Stimulated activated CD8-positive, alpha-beta memory T cell treated with anti-CD3 and anti-CD28 coated beads, Interleukin-12 subunit alpha, Interleukin-12 subunit beta, amount 100 ng/mL, for 1 hour (primary cell): ENCODE measurements at regions not wholly inside any gene's neighbourhood (a gene's known extent, or its start where the extent isn't known, plus 50 kb on each side); places are given as distances from the start of the nearest gene placed in this dataset.
"Not testable (repeated sequence)": the region's sequence is repeated elsewhere in the genome, so short reads cannot be mapped to it uniquely, and the experiment has no call there.

Experiments used
- DNase-seq: peaks from one replicate; pipeline ENCODE4 v3.0.0-alpha.2; 2020; ENCODE audit warnings: low read depth

DNA sequence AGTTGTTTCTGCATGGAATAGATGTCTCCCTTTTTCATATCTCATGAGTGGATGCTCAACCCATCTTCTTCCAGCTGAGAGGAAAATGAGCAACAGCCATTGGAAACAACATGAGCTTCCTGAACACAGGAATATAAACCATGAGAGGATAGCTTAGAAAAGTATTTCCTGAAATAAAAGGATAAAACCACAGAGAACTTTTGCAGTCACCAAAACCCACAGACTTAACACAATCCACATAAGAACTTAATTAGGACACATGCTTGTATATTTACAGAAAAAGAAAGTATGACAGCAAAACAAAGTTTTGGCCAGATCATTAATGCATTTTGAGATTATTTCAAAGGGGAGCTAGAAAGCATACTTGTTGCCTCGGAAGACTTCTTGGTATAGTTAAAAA, 180.5 kb upstream of the RASGRP1 start:
- DNase-seq: no peak

DNA sequence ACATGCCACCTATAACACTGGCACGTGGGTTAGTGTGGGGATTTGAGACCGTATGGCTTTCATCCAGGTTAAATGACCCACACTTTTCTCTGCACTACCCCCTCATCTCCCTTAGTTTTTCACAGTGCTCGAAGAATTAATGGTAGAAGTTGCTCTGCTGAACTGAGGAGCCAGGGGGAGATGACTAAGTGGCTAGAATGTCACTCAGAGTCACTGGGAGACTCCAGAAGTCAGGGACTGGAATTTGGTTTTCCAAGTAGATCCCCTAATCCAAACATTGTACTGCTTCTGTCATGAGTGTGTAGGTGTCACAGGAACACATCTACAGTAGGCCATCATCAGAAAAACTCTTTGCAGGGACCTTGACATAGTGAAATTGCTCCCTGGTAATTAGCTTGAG, 181.0 kb upstream of the RASGRP1 start:
- DNase-seq: no peak

DNA sequence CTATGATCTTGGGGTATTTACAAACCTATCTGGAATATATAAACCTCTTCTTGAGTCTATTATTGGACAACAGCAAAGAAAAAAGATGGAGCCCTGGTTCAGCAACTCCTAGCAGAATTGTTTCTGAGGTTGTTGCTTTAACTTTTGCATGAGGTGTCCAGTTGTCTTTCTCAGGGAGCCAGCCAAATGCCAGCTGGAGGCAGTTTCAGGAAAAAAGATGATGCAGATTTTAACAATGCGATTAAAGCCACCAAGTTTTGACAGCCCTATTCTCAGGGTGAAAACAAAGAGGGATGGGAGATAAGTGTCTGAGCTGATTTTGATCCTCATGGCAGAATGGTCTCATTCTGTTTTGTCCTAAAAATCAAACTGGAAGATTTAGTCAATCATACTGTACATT, 181.6 kb upstream of the RASGRP1 start:
- no peak for DNase-seq

DNA sequence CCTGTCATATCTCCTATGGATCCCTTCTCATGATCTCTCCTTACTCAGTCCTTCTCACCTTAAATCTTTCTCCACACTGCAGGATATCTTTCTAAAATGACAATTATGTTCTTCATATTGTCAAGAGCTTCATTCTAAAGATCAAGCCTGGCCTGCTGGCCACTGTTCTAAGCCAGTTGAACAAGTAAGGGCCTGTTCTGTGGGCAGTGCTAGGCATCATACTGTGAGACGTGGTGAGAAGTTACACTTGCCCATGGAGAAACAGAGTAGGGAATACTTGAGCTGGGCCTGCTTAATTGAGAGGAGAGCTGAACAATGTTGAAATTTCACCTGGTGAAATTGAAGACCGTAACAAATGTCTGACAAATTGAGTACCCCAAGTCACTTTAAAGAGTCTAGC, 184.1 kb upstream of the RASGRP1 start:
- DNase-seq: no peak

DNA sequence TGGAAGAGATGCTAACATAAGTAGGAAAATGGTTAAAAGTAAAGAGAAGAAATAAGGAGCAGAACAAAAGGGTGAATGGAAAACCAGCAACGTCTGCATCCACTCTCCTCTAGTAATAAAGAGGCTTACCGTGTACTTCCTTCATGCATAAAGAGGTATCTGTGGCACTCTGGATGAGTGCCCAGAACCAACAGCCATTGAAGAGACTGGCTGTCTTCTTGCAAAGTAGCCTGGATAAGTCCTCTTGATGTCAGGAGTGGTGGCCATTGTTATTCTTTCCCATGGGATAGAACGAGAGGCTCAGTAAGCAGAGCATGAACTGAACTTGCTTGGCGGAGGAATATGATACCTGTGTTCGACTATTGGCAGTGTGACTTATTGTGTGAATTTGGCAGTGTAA, 186.2 kb upstream of the RASGRP1 start:
- no peak for DNase-seq

DNA sequence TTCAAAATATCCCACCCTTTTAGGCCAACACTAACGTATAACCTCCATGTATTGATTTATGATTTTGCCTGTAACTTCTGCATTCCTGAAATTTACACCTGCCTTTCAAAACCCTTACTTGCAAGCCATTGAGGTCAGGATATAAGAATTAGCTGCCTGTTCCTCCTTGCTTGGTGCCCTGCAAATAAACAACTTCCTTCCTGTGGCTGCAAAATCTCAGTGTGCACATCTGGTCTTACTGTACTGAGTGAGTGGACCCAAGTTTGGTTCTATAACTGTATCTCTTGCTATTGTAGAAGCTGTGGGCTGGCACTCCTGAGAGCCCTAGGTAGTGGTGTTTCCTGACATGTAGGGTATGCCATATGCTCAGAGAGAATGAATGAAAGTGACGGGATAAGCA, 191.1 kb upstream of the RASGRP1 start:
- DNase-seq: no peak

DNA sequence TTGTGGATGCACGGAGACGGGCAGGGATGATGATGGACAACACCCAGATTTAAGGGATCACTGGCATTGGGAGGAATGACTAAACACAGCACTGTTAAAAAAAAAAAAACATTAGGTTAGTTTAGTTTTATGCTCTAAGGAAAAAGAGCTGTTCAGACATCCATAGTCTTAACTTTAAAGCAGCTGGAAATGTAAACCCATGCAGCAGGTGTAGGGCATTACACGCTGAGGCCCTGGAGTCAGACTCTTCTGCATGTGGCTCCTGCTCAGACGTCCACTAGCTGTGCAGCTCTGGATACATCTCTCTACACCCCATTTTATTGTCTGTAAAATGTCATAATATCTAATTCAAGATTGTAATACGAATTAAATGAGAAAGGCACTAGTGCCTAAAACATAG, 191.8 kb upstream of the RASGRP1 start:
- DNase-seq: no peak

DNA sequence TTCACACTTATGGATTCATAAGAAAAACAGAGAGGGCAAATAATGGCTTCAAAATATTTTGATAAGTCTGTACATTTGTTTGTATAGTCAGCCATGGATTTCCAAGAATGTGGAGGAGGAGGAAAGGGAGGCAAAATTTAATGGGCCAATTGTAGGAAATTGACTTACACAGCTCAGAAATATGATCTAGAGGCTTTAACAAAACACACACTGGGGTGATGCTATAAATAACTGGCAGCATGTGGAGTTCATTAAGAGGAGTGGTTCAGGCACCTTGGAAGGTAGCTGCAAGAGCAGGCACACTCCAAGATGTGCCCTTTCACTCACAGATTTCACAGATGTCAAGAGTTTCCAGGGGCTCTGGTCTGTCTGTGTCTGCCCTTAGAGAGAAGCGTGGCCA, 193.4 kb upstream of the RASGRP1 start:
- DNase-seq: no peak

DNA sequence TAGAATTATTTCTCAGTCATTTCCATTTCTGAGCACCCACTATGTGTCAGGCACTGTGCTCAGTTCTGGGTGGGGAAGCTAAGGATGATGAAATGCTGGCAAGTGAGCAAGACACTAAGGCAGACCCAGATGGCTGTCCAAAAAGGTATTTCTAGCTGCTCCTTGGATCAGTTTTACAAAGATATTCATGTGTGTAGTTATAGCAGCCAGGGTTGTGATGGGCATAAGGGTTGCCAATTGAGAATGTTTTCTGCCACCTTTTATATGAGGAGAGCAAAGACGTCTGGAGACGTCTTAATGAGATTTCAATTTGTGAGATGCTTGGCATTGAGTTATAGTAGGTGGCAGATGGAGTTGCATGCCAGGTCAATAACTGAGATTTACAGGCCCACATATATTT, 197.1 kb upstream of the RASGRP1 start:
- no peak for DNase-seq

DNA sequence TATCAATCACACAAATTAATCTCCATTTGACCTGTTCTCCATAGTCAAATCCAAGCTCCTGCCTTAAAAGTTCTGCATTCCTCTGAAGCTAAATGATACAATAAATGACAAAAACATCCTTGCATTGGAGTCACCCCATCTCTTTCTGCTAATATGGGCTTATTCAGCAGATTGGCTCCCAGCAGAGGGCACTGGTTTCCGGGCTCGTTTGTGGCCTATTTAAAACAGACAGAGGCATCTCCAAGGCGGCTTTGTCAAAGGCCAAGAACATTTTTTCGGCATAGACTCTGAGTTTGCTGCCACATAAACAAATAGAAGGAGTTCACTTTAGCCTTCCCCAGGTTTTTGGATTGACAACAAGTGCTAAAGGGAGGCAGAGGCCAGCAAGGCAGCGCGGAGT, 204.4 kb upstream of the RASGRP1 start:
- DNase-seq: no peak

DNA sequence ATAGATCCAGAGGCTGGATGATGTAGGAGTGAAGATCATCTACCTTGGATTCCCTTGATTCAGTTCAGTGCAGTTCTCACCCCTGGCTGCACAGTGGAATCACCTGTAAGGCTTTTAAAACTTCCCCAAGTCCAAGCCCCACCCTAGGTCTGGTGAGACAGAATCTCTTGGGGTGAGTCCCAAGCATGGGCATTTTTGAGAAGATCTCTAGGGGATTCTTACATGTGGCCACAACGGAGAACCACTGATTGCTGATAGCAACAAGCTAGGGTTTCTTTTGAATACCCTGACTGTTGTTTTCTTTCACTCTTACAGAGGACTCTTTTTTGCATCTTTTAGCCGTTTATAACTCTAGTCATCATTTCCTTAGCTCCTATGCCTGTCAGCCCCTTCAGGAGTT, 204.9 kb upstream of the RASGRP1 start:
- DNase-seq: no peak

DNA sequence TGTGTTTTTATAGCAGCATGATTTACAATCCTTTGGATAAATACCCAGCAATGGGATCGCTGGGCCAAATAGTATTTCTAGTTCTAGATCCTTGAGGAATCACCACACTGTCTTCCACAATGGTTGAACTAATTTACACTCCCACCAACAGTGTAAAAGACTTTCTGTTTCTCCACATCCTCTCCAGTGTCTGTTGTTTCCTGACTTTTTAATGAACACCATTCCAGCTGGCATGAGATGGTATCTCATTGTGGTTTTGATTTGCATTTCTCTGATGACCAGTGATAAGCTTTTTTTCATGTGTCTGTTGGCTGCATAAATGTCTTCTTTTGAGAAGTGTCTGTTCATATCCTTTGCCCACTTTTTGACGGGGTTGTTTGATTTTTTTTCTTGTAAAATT, 209.5 kb upstream of the RASGRP1 start:
- DNase-seq: not testable (repeated sequence)

DNA sequence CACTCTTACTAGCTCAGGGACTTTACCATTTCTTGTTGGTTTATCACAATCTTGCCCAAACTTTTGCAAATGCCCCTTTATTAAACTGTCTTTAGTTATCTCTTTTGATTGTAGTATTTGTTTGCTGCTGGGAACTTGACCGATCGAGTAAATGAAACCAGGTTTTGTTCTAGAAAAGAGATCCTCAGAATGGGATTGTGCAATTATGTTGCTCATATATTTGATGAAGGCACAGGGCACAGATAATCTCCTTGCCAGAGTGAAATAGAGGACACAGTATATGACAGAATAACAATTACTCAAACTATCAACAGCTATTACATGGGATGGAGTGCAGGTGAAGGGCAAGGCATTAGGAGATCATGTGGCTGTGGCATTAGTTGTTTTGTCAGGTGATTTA, 216.6 kb upstream of the RASGRP1 start:
- no peak for DNase-seq

DNA sequence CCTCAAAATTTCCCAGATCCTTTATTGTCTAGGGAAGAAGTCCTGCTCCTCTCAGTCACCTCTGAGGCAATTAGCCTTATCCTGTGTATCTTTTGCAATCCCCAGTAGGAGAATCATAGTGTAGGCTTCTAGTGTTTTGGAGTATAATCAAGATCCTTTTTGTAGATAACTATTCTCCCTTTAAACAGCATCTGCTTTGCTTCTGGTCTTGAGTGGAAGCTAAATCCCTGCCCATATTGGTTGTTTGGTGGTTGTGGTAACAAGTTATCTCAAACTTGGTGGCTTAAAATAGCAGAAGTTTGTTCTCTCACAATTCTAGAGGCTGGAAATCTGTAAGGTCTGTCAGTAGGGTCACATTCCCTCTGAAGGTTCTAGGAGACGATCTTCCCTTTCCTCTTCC, 217.5 kb upstream of the RASGRP1 start:
- no peak for DNase-seq

DNA sequence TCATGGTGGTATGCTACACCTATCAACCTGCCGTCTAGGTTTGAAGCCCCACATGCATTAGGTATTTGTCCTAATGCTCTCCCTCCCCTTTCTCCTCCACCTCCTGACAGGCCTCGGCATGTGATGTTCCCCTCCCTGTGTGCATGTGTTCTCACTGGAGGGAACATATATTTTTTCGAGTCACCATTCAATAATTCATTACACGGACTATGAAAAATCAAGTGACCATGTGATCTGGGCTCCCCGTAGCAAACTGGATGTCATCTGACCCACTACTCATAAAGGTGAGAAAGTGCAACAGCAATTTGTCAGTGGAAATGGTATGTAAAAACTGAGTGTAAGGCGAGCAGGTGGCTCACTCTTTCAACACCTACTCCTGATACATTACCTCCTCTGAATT, 224.3 kb upstream of the RASGRP1 start:
- no peak for DNase-seq

DNA sequence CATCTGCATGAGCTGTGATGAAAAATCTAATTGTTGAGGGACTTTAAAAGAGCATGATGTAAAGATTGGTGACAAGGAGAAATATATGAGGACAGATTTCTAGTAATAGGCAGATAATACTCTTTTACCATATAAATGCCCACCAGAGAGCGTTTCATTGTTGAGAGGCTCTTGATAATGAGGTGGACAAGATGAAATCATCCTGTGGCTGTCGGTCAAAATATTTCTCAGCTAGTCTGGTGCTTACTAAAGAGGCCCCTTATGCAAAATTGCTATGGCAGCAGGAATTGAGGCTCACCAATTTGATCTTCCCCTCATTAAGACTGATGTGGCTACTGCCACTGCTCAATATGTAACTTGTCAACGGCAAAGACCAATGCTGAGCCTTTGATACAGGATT, 225.0 kb upstream of the RASGRP1 start:
- DNase-seq: no peak

DNA sequence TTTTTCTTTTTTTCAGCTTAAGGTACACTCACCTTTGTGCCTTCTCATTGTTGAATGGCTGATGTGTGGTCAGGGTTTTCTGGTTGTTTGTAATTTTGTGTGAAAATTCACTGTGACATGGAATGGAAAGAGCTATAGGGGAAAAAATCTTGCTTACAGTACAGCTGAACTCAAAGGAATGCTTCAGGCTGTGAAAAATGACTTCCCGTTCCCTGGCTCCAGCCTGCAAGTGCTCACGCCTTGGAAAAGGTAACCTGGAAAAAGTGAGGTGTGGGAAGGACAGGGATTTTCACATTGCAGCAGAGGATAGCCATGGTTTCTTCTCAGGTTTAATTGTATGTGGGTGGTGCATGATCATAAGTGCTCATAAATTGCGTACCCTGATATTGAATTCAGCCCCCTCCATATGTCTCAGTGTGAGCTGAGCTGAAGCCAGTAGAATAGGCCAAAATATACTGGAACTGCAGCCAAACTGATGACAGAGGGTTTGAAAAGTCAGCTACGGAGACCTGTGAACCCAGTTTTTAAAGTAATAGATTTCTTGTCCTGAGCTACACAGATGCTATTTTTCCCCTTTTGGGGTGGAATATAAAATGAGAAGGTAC, 228.7 kb upstream of the RASGRP1 start:
- no peak for DNase-seq

DNA sequence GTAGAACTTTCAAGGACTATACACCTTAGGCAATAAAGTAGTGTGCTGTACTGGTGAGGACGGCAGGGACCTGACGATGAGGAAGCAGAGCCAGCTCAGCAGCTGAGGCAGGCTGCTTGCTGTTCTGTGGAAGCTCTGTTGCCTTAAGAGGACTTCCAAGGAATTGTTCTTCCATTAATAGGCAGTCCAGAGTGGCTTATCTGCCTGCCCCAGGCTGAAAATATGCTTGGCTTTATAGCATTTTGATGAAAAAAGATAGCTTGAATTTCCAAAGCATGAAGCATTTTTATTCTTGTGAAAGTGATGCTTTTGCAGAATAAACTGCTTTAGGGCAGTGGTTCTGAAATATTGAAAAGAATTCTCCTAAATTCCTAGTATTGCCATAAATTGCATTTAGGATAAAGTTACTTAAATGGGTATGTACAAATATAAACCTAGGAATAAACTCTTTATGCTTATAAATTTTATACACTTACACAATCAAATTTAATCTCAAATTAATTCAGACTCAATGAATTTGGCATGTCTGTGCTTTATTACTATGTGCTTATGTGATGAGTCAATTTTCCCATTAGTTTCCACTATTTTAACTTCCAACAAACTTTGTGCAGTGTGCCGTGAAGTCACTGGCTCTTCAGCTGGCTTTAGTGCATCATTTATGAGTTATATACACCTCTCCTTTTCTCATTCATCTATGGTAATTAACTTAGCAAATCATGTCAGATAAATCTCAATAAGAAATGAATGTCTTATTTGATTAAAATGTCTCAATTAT, 231.0 kb upstream of the RASGRP1 start:
- no peak for DNase-seq

DNA sequence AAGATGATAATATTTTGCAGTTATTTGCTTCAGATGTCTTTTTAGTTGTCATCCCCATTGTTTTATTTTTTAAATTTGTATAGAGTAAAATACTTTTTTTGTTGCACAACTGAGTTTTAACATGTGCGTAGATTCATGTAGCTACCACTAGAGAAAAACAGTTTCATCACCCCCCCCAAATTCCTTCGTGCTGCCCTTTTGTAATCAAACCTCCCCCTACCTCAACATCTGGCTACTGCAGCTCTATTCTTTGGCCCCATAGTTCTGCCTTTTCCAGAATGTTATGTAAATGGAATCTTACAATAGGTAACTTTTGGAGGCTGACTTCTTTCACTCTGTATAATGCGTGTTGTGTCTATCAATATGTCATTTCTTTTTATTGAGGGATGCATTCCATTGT, 232.0 kb upstream of the RASGRP1 start:
- no peak for DNase-seq

DNA sequence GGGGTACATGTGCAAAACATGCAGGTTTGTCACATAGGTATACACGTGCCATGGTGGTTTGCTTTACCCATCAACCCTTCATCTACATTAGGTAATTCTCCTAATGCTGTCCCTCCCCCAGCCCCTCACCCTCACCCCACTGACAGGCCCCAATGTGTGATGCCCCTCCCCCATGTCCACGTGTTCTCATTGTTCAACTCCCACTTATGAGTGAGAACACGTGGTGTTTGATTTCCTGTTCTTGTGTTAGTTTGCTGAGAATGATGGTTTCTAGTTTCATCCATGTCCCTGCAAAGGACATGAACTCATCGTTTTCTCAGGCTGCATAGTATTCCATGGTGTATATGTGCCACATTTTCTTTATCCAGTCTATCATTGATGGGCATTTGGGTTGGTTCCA, 232.9 kb upstream of the RASGRP1 start:
- not testable (repeated sequence) for DNase-seq

DNA sequence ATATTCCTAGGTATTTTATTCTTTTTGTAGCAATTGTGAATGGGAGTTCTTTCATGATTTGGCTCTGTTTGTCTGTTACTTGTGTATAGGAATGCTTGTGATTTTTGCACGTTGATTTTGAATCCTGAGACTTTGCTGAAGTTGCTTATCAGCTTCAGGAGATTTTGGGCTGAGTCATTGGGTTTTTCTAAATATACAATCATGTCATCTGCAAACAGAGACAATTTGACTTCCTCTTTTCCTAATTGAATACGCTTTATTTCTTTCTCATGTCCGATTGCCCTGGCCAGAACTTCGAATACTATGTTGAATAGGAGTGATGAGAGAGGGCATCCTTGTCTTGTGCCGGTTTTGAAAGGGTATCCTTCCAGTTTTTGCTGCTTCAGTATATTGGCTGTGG, 234.6 kb upstream of the RASGRP1 start:
- not testable (repeated sequence) for DNase-seq

DNA sequence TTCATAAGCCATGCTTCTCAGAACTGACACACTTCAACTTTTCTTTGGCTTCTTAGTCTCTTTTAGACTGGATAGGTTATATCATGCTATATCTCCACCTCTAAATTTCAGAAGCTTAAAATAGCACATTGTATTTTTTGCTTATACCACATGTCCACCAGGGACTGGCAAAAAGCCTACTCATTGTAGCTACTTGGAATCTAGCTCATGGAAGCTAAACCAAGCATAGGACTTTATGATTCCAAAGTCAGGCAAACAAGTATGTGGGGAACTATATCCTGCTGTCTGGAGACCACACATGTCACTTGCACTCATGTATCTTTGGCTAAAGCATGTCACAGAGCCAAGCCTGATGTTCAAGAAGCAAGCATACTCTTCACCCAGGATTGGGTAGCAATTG, 245.0 kb upstream of the RASGRP1 start:
- no peak for DNase-seq

DNA sequence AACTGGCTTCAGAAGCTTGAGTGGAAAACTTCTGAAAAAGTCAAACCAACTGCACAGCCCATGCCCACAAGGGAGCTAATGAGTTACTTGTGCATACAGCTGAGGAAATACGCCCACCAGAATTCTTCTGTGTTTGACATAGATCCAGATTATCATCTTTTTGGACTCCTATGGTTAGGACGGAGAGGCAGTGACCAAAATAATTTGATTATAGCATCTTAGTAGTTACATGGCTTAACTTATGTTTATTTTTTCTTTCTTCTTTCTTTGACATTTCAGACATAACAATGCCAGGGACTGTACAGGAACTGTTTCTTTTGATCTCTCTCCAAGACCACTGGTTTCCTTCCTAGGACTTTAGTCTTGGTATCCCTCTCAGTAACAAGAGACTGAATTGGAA, 246.1 kb upstream of the RASGRP1 start:
- no peak for DNase-seq

DNA sequence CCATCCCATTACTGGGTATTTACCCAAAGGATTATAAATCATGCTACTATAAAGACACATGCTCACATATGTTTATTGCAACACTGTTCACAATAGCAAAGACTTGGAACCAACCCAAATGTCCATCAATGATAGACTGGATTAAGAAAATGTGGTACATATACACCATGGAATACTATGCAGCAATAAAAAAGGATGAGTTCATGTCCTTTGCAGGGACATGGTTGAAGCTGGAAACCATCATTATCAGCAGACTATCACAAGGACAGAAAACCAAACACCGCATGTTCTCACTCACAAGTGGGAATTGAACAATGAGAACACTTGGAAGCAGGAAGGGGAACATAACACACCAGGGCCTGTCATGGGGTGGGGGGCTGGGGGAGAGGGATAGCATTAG, 249.6 kb upstream of the RASGRP1 start:
- not testable (repeated sequence) for DNase-seq
